Breast epithelium (tissue), 3 donors: ENCODE measurements at regions not wholly inside any gene's neighbourhood (a gene's known extent, or its start where the extent isn't known, plus 50 kb on each side); places are given as distances from the start of the nearest gene placed in this dataset.
"Not testable (repeated sequence)": the region's sequence is repeated elsewhere in the genome, so short reads cannot be mapped to it uniquely, and the experiment has no call there.

ENCODE experiments used
- CTCF ChIP-seq, 3 donors: fragments of 450-650 bp; IDR thresholded peaks; one replicate each; pipeline ENCODE4 v1.5.1; 2016 to 2017; ENCODE audit warnings: antibody characterized with exemption in 3 of 3, mild to moderate bottlenecking in 3 of 3, moderate library complexity in 3 of 3
- POLR2A ChIP-seq: fragments of 450-650 bp; IDR thresholded peaks from one replicate; pipeline ENCODE4 v1.6.1; 2016; ENCODE audit warnings: antibody characterized with exemption, mild to moderate bottlenecking, moderate library complexity
- POLR2AphosphoS5 ChIP-seq, 3 donors: sonication (generic); formaldehyde crosslinking; IDR thresholded peaks; one replicate each; pipeline ENCODE4 v1.6.1; 2017; ENCODE audit warnings: antibody characterized with exemption in 3 of 3

GRCh38 chr3:86827582-86827981, 163.4 kb downstream of the VGLL3 start:
- not testable (repeated sequence) for TF ChIP-seq POLR2AphosphoS5 (IDR thresholded peaks at IDR 0.05); CTCF (IDR thresholded peaks at IDR 0.05); POLR2A
